ENCODE measurements at regions not wholly inside any gene's neighbourhood (a gene's known extent, or its start where the extent isn't known, plus 50 kb on each side); places are given as distances from the start of the nearest gene placed in this dataset.

GRCh38 chr14:34012978-34013720 lies 62.3 kb upstream of the EGLN3 start:
- no peak for DNase-seq (ENCODE audit: low read depth)

DNA sequence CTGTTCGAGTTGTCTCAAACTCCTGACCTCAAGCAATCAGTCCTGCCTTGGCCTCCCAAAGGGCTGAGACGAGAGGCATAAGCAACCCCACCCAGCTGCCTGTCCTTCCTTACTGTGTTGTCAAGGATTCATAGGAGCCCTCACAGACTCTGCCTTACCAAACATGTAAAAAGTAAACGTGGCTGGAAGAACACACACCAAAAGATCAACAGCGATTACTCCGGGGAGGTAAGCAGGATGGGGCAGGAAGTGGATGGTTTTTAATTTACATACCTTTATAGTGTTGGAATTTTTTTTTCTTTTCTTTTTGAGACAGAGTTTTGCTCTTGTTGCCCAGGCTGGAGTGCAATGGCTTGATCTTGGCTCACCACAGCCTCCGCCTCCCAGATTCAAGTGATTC lies 61.5 kb upstream of the EGLN3 start:
- DNase-seq (ENCODE audit: low read depth) = no peak

DNA sequence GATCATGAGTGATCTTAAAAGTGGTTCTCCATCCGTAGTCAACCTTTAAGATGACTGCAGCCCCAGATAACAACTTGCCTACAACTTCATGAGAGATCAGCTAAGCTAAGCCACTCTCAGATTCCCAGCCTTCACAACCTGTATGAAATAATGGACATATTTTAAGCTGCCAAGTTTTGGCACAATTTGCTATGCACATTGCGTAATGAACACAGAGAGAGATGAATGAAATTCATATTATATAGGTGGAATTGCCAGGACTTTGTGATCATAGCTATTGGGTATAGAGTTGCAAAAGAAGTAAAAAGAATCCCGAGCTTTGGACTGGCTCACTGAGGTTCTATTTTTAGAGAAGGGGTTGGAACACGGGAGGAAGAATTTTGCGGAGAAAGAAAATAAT lies 59.1 kb upstream of the EGLN3 start:
- no peak for DNase-seq (ENCODE audit: low read depth)

- no peak for DNase-seq (ENCODE audit: low read depth)
These were observed 57.0 kb upstream of the EGLN3 start for GRCh38 chr14:34007902-34008301.

DNA sequence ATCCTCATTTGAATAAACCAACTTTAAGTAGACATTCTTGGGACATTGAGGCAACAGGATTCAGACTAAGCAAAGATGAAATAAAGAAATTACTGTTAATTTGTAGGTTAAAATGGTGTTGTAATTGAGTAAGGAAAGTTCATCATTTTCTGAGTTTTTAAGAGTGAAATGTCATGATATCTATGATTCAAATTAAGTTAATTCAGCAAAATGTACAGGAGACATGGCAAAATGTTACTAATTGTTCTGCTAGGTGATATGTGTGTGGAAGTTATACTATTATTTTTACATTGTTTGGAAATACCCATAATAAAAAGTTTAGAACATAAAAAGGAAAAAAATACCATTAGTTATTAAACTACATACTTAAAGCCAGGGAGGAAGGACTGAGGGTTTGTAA lies 55.0 kb upstream of the EGLN3 start:
- no peak for DNase-seq (ENCODE audit: low read depth)

DNA sequence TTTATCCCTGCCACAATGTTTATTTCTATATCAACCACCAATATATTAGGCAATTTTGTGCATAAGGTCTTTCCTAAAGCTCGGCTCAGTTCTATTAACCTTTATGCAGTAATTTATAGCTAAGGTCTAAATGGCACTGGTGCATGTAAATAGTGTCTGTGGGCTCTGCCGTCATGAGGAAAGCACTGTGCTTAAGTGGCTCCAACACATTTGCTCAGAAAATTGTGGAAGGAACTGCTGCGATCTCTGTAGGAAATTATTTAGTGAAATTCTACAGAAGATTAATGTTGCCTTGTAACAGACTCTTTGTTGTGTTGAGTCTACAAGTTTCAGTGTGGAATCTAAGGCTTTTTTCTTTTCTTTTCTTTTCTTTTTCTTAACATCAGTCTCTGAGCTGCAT lies 54.0 kb upstream of the EGLN3 start:
- DNase-seq (ENCODE audit: low read depth) = no peak

DNA sequence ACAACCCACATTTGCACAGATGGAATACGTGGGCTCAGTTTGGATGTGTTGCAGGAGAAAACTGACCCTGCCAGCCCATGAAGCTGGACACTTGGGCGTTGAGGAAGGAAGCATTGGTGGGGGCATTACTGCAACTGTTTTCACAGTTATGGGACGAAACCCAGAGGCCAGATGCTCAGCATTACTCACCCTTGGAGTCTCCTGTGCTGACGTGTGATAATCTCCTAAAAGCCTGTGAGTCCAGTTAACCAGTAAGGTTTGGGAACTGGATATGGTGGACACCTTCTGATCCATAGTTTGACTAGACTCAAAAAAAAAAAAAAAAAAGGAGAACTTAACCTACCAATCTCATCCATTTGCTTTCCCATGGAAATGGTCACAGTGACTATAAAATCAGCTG lies 52.8 kb upstream of the EGLN3 start:
- no peak for DNase-seq (ENCODE audit: low read depth)

GRCh38 chr14:34003082-34003668 lies 52.3 kb upstream of the EGLN3 start:
- no peak for DNase-seq (ENCODE audit: low read depth)
